ENCODE measurements at regions not wholly inside any gene's neighbourhood (a gene's known extent, or its start where the extent isn't known, plus 50 kb on each side); places are given as distances from the start of the nearest gene placed in this dataset.
A peak's percentile ranks its signal among the peaks of the same experiment; 100 is the strongest.

- H3K9me3 ChIP-seq (ENCODE audit: low read depth), result no peaks in the 10 kb centered on the region
- no peak for TF ChIP-seq CTCF (IDR thresholded peaks at IDR 0.05; ENCODE audit: low read depth, low read length)
- peak in 1 of 2 donors; percentile 36 for DNase-seq (ENCODE audit: low read depth in 1 of 2, low spot score in 1 of 2)
- peaks cover 17% of the 10 kb centered on the region for H3K4me1 ChIP-seq (ENCODE audit: low read depth)
- H3K27ac ChIP-seq, result no peak overlapping the region
- no peaks in the 10 kb centered on the region for H3K27me3 ChIP-seq
- H3K36me3 ChIP-seq, result no peaks in the 10 kb centered on the region
- H3K4me3 ChIP-seq, result no peak overlapping the region
These were observed 59.4 kb upstream of the AHR start for GRCh38 chr7:17239046-17239445.

GRCh38 chr7:17239683-17240521 is 58.5 kb upstream of the AHR start:
- Histone ChIP-seq H3K4me1 (ENCODE audit: low read depth) (peaks cover 17% of the 10 kb centered on the region), H3K36me3 (no peaks in the 10 kb centered on the region), H3K27ac (peak overlapping the region; percentile 46), H3K9me3 (ENCODE audit: low read depth) (no peaks in the 10 kb centered on the region), H3K4me3 (no peak overlapping the region), H3K27me3 (no peaks in the 10 kb centered on the region)
- DNase-seq (ENCODE audit: low read depth in 1 of 2, low spot score in 1 of 2), result peak; percentile 9 to 62
- no peak for TF ChIP-seq CTCF (IDR thresholded peaks at IDR 0.05; ENCODE audit: low read depth, low read length)

- peaks cover 17% of the 10 kb centered on the region for H3K4me1 ChIP-seq (ENCODE audit: low read depth)
- no peak for DNase-seq (ENCODE audit: low read depth in 1 of 2, low spot score in 1 of 2)
- no peak for TF ChIP-seq CTCF (IDR thresholded peaks at IDR 0.05; ENCODE audit: low read depth, low read length)
- no peak overlapping the region for H3K27ac ChIP-seq
- H3K4me3 ChIP-seq, result no peak overlapping the region
- no peaks in the 10 kb centered on the region for H3K36me3 ChIP-seq
- H3K9me3 ChIP-seq (ENCODE audit: low read depth), result no peaks in the 10 kb centered on the region
- no peaks in the 10 kb centered on the region for H3K27me3 ChIP-seq
These were observed 55.9 kb upstream of the AHR start for GRCh38 chr7:17242504-17242903.

GRCh38 chr7:17244786-17245185 is 53.7 kb upstream of the AHR start:
- peaks cover 7% of the 10 kb centered on the region for H3K4me1 ChIP-seq (ENCODE audit: low read depth)
- no peaks in the 10 kb centered on the region for H3K27me3 ChIP-seq
- no peaks in the 10 kb centered on the region for H3K9me3 ChIP-seq (ENCODE audit: low read depth)
- TF ChIP-seq CTCF (IDR thresholded peaks at IDR 0.05; ENCODE audit: low read depth, low read length), result no peak
- no peak overlapping the region for H3K4me3 ChIP-seq
- H3K36me3 ChIP-seq, result no peaks in the 10 kb centered on the region
- no peak overlapping the region for H3K27ac ChIP-seq
- no peak for DNase-seq (ENCODE audit: low read depth in 1 of 2, low spot score in 1 of 2)

- H3K27ac ChIP-seq, result no peak overlapping the region
- no peaks in the 10 kb centered on the region for H3K9me3 ChIP-seq (ENCODE audit: low read depth)
- H3K4me1 ChIP-seq (ENCODE audit: low read depth), result no peaks in the 10 kb centered on the region
- no peak for DNase-seq (ENCODE audit: low read depth in 1 of 2, low spot score in 1 of 2)
- no peaks in the 10 kb centered on the region for H3K36me3 ChIP-seq
- H3K4me3 ChIP-seq, result no peak overlapping the region
- no peak for TF ChIP-seq CTCF (IDR thresholded peaks at IDR 0.05; ENCODE audit: low read depth, low read length)
- no peaks in the 10 kb centered on the region for H3K27me3 ChIP-seq
These were observed 51.1 kb upstream of the AHR start for GRCh38 chr7:17247357-17247756.

All from cardiac muscle cell (in vitro differentiated cells and primary cell).